HG03175 (cell line): ENCODE measurements at regions not wholly inside any gene's neighbourhood (a gene's known extent, or its start where the extent isn't known, plus 50 kb on each side); places are given as distances from the start of the nearest gene placed in this dataset.

Experiments used
- ATAC-seq: cut with Tn5 transposase; IDR thresholded peaks from one replicate; pipeline ENCODE4 v1.9.1; 2021; ENCODE audit warnings: mild to moderate bottlenecking, moderate library complexity; ENCODE audit not compliant: unreplicated experiment

GRCh38 chr4:119832776-119833175, 204.2 kb upstream of the PDE5A start:
- ATAC-seq = no peak

GRCh38 chr4:119829326-119829725, 200.7 kb upstream of the PDE5A start:
- ATAC-seq = no peak

GRCh38 chr4:119825696-119826095, 197.1 kb upstream of the PDE5A start:
- no peak for ATAC-seq

GRCh38 chr4:119823891-119824290, 195.3 kb upstream of the PDE5A start:
- no peak for ATAC-seq

- ATAC-seq = no peak
Observed at GRCh38 chr4:119823045-119823444, 194.4 kb upstream of the PDE5A start.

- ATAC-seq = no peak
Observed at GRCh38 chr4:119816473-119816872, 187.9 kb upstream of the PDE5A start.

- ATAC-seq = no peak
Observed at GRCh38 chr4:119810001-119810400, 181.4 kb upstream of the PDE5A start.

DNA sequence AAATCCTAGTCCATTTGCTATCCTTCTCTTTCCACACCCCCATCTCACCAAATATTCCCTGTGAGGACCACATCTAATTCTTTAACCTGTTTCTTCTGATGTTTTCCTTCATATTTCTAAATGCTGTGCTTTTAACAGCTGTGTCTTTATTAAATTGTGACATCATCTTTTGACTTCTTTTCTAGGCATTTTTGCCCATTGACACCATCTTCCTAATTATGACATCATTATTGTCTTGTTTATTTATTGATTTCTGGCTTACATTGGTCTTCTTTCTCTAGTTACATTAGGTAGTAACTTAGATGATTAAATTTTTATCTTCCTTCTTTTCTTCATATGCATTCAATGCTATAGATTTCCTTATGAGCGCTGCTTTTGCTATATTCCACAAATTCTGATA, 175.8 kb upstream of the PDE5A start:
- ATAC-seq = no peak

GRCh38 chr4:119797238-119797894, 168.8 kb upstream of the PDE5A start:
- no peak for ATAC-seq

- ATAC-seq = no peak
Observed at GRCh38 chr4:119795986-119796578, 167.5 kb upstream of the PDE5A start.

- ATAC-seq = no peak
Observed at GRCh38 chr4:119794681-119795080, 166.1 kb upstream of the PDE5A start.

- no peak for ATAC-seq
Observed at GRCh38 chr4:119794113-119794512, 165.5 kb upstream of the PDE5A start.

DNA sequence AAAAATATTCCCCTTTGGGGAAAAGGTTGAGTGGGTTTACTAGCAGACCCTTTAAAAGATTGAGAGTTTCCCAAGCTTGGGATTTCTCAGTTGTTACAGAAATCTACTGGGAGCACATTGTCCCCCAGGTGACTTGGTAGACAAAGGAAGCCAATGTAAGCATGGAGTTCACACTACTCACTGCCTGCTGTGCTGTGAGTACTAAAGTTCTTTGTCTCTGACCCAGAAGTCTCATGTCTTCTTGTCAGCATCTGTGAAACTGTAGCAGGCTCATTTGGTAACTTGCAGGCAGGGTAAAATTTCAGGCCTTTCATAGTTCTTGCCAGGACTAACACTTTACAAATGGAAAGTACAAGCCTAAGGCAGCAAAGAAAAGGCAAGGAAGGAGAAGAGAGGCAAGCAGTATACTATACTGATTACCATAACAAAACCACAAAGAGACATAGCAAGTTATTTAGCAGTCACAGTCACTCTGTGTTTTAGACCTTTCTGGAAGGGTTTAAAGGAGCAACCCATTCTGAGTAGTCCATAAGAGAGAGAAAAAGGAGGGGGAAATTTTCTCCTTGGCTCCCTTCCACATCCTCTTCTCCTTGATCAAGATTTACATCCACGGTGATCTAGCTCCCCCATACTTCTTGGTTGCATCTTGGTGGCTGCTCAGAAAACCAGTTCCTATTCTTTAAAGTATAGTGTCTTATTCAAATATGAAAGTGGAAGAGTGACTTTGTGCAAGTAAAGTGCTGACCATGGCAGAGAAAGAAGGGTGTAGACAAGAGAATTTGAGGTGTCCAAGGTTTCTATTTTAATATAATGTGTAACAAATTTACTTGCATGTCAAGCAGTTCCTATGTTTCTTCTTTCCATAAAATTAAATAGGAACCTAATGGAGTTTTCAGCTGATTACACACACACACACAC, 160.0 kb upstream of the PDE5A start:
- no peak for ATAC-seq

GRCh38 chr4:119785963-119786362, 157.4 kb upstream of the PDE5A start:
- ATAC-seq = no peak

GRCh38 chr4:119783189-119783983, 154.8 kb upstream of the PDE5A start:
- ATAC-seq = no peak

GRCh38 chr4:119781044-119781443, 152.4 kb upstream of the PDE5A start:
- ATAC-seq = no peak

- ATAC-seq = no peak
Observed at GRCh38 chr4:119774840-119775239, 146.2 kb upstream of the PDE5A start.

DNA sequence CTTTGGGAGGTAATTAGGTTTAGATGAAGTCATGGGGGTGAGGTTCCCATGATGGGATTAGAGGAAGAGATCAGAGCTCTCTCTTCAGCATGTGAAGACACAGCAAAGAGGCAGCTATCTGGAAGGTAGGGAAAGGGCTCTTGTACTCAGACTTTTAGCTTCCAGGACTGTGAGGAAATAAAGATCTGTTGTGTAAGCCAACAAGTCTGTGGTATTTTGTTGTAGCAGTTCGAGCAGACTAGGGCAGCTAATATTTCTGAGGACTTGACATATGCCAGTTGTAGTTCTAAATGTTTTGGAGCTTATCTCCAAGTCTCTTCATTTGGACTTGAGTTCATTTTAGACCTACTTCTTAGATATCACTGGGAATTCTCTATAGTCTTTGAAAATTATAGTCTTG, 137.3 kb upstream of the PDE5A start:
- no peak for ATAC-seq

GRCh38 chr4:119765469-119765868, 136.9 kb upstream of the PDE5A start:
- ATAC-seq = no peak

DNA sequence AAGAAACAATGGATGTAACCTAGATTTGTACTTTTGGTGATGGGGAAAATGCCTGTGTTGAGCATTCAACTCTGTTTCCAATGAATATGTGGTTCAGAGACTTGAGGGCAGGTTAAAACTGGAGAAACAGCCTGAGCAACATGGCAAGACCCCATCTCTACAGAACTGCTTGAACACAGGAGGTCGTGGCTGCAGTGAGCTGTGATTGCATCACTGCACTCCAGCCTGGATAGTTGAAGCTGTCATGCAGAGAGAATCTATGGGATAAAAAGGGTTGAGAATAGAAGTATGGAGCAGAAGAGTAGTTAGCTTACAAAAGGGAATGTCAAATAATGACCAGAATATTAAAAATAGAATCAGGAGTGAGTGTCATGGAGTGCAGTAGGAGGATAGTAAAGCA, 134.8 kb upstream of the PDE5A start:
- no peak for ATAC-seq

GRCh38 chr4:119755599-119755998, 127.0 kb upstream of the PDE5A start:
- ATAC-seq = no peak
